HEK293 (cell line): ENCODE measurements at regions not wholly inside any gene's neighbourhood (a gene's known extent, or its start where the extent isn't known, plus 50 kb on each side); places are given as distances from the start of the nearest gene placed in this dataset.
A peak's percentile ranks its signal among the peaks of the same experiment; 100 is the strongest.

Experiments
- CTCF ChIA-PET: fragments of 350-600 bp; formaldehyde crosslinking; extraction: SDS; loops from one replicate; lab custom pipeline; 2021; ENCODE audit warnings: antibody characterized with exemption; lab: Yijun Ruan, JAX
- POLR2A ChIA-PET: fragments of 300-600 bp; formaldehyde crosslinking; extraction: SDS; loops from one replicate; lab custom pipeline; 2020; ENCODE audit warnings: antibody characterized with exemption, inconsistent platforms; lab: Yijun Ruan, JAX
- H3K27ac ChIP-seq: fragments of 200-500 bp; sonication (Bioruptor generic); 2 replicates; pipeline ENCODE4 v1.5.1; 2014; ENCODE audit warnings: low read depth, low read length, control low read depth, inconsistent platforms; ENCODE audit errors: extremely low read depth
- H3K36me3 ChIP-seq, 2 experiments: fragments of 200-500 bp in 1 of 2; sonication (Bioruptor generic) in 1 of 2; 1 replicate in 1 of 2; 2 replicates in 1 of 2; pipeline ENCODE4 v1.5.1; 2014 to 2017; ENCODE audit warnings: inconsistent platforms in 2 of 2, low read length in 2 of 2; ENCODE audit not compliant: control insufficient read depth in 2 of 2, insufficient read depth in 1 of 2
- H3K4me1 ChIP-seq: fragments of 200-500 bp; sonication (Bioruptor generic); 2 replicates; pipeline ENCODE4 v1.5.1; 2014; ENCODE audit warnings: mild to moderate bottlenecking, low read length, inconsistent platforms; ENCODE audit not compliant: control insufficient read depth, insufficient read depth
- H3K4me3 ChIP-seq: 2 replicates; pipeline ENCODE4 v1.5.1; 2011; ENCODE audit warnings: low read depth, mild to moderate bottlenecking, control low read depth, low read length, moderate library complexity
- H3K9me3 ChIP-seq: fragments of 200-500 bp; sonication (Bioruptor generic); 2 replicates; pipeline ENCODE4 v1.5.1; 2014; ENCODE audit warnings: low read depth, low read length, inconsistent platforms; ENCODE audit not compliant: control insufficient read depth, insufficient read depth
- MZF1 ChIP-seq: fragments of 450-650 bp; formaldehyde crosslinking; IDR thresholded peaks from 2 replicates; pipeline ENCODE4 v1.5.1; 2017; ENCODE audit warnings: missing biosample characterization, missing genetic modification characterization, borderline replicate concordance
- SCRT2 ChIP-seq: fragments of 450-650 bp; formaldehyde crosslinking; IDR thresholded peaks from 2 replicates; pipeline ENCODE4 v1.5.1; 2016; ENCODE audit warnings: missing biosample characterization, missing genetic modification characterization
- ZNF19 ChIP-seq: fragments of 450-650 bp; formaldehyde crosslinking; IDR thresholded peaks from 2 replicates; pipeline ENCODE4; 2016; ENCODE audit warnings: missing biosample characterization, missing genetic modification characterization, low read depth
- ZNF311 ChIP-seq: fragments of 450-650 bp; formaldehyde crosslinking; IDR thresholded peaks from 2 replicates; pipeline ENCODE4 v1.5.1; 2017; ENCODE audit warnings: missing biosample characterization, missing genetic modification characterization, borderline replicate concordance
- ZNF324 ChIP-seq: fragments of 450-650 bp; formaldehyde crosslinking; IDR thresholded peaks from 2 replicates; pipeline ENCODE4 v1.5.1; 2016; ENCODE audit warnings: missing biosample characterization, missing genetic modification characterization
- ZNF335 ChIP-seq: fragments of 450-650 bp; formaldehyde crosslinking; conservative IDR thresholded peaks from 2 replicates; pipeline ENCODE4 v1.5.1; 2016; ENCODE audit warnings: missing biosample characterization, missing genetic modification characterization
- ZNF48 ChIP-seq: fragments of 450-650 bp; formaldehyde crosslinking; IDR thresholded peaks from 2 replicates; pipeline ENCODE4 v1.5.1; 2016; ENCODE audit warnings: missing biosample characterization, missing genetic modification characterization
- ZNF530 ChIP-seq: fragments of 450-650 bp; formaldehyde crosslinking; IDR thresholded peaks from 2 replicates; pipeline ENCODE4 v1.5.1; 2016; ENCODE audit warnings: low read depth, missing biosample characterization, missing genetic modification characterization
- ZNF571 ChIP-seq: fragments of 450-650 bp; formaldehyde crosslinking; IDR thresholded peaks from 2 replicates; pipeline ENCODE4 v1.5.0; 2017; ENCODE audit warnings: missing biosample characterization, missing genetic modification characterization
- ZNF623 ChIP-seq: fragments of 450-650 bp; formaldehyde crosslinking; IDR thresholded peaks from 2 replicates; pipeline ENCODE4 v1.5.1; 2016; ENCODE audit warnings: missing biosample characterization, missing genetic modification characterization
- ZNF791 ChIP-seq: fragments of 450-650 bp; formaldehyde crosslinking; IDR thresholded peaks from 2 replicates; pipeline ENCODE4 v1.5.1; 2016; ENCODE audit warnings: missing biosample characterization, missing genetic modification characterization
- ZNF843 ChIP-seq: fragments of 450-650 bp; formaldehyde crosslinking; IDR thresholded peaks from 2 replicates; pipeline ENCODE4 v1.5.1; 2016; ENCODE audit warnings: missing biosample characterization, missing genetic modification characterization
- TF ChIP-seq, protein P1 (sequence below): fragments of 450-650 bp; formaldehyde crosslinking; IDR thresholded peaks from 2 replicates; pipeline ENCODE4 v1.5.0; 2017; ENCODE audit warnings: missing biosample characterization, missing genetic modification characterization, borderline replicate concordance
- TF ChIP-seq, protein P2 (sequence below): fragments of 450-650 bp; formaldehyde crosslinking; IDR thresholded peaks from 2 replicates; pipeline ENCODE4 v1.5.1; 2016; ENCODE audit warnings: missing biosample characterization, missing genetic modification characterization
- TF ChIP-seq, protein P3 (sequence below): fragments of 450-650 bp; formaldehyde crosslinking; IDR thresholded peaks from 2 replicates; pipeline ENCODE4 v1.5.1; 2016; ENCODE audit warnings: missing biosample characterization, missing genetic modification characterization, low read depth
- TF ChIP-seq, protein P4 (sequence below): fragments of 450-650 bp; formaldehyde crosslinking; IDR thresholded peaks from 2 replicates; pipeline ENCODE4 v1.5.1; 2016; ENCODE audit warnings: missing biosample characterization, missing genetic modification characterization
- TF ChIP-seq, protein P5 (sequence below): fragments of 450-650 bp; IDR thresholded peaks from 2 replicates; pipeline ENCODE4 v1.5.1; 2018; ENCODE audit warnings: missing biosample characterization, mild to moderate bottlenecking, missing genetic modification characterization
- TF ChIP-seq, protein P6 (sequence below): fragments of 450-650 bp; formaldehyde crosslinking; IDR thresholded peaks from 2 replicates; pipeline ENCODE4 v1.5.1; 2016; ENCODE audit warnings: missing biosample characterization, missing genetic modification characterization

DNA sequence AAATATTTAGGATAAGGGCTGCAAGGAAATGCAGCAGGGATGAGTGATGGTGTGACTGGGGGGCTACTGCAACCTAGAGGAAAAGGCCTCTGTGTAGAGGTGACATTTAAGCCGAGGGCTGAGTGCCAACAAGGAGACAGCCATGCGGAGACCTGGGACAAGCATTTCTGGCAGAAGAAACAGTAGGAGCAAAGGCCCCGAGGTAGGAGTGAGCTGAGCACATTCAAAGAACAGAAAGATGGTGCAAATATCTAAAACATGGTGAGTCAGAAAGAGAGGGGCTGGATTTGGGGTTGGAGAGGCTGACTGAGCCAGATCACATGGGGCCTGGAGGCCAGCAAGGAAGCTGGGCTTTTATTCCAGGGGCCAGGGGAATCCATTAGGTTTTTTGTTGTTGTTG lies 55.1 kb upstream of the INCENP start:
- H3K4me1 ChIP-seq, result no peaks in the 10 kb centered on the region
- no peak overlapping the region for H3K27ac ChIP-seq
- no peak for TF ChIP-seq ZNF571 (tag by site-specific recombination)
- peak; percentile 69 for TF ChIP-seq ZNF623 (tag by site-specific recombination)
- TF ChIP-seq, all 188 proteins: peak for 1
- CTCF ChIA-PET, result interaction anchor here (0.7 to 2.6 kb wide), 2 partner anchors 13 to 121 kb away, joined by 3 to 13 read pairs; no protein-coding TSS in a partner anchor
- no peaks in the 10 kb centered on the region for H3K36me3 ChIP-seq
- no peak overlapping the region for H3K4me3 ChIP-seq
- POLR2A ChIA-PET, result no interaction called here
- no peaks in the 10 kb centered on the region for H3K9me3 ChIP-seq

DNA sequence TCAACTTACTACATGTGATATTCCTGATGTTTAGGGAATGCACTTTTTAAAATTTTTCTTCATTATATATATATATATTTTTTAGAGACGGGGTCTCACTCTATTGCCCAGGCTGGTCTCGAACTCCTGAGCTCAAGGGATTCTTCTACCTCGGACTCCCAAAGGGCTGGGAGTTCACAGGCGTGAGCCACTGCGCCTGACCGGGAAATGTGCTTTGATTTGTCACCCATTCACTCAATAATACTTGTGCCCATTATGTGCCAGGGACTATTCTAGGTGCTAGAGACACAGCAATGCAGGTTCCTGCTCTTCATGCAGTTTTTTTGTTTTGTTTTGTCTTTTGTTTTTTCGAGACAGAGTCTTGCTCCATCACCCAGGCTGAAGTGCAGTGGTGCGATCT lies 56.1 kb upstream of the INCENP start:
- no peak for TF ChIP-seq ZNF335 (tag by site-specific recombination)
- H3K27ac ChIP-seq, result no peak overlapping the region
- H3K4me3 ChIP-seq, result no peak overlapping the region
- H3K36me3 ChIP-seq, result no peaks in the 10 kb centered on the region
- no peaks in the 10 kb centered on the region for H3K4me1 ChIP-seq
- ChIA-PET CTCF (interaction anchor here (0.6 to 1.0 kb wide), 3 partner anchors 23 to 168 kb away, joined by 3 to 6 read pairs (median 5); no protein-coding TSS in a partner anchor), POLR2A (no interaction called here)
- no peaks in the 10 kb centered on the region for H3K9me3 ChIP-seq

DNA sequence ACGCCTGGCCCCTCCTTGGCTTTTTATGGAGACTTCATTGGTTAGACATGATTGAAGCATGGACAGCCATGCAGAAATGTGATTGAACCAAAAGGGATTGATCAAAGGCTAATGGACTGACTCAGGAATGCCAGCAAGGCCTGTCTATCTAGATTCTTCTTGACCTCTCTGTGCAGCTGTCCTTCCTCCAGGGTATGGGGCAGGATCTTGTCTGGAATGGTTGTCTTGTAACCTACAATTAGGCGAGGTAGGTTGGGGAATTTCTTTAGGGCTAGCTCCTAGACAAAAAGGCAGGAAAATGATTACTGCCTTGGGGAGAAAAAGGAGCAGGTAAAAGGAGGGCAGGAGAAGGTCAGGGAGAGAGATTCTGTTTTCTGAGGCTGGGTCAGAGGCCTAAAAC lies 59.6 kb upstream of the INCENP start:
- POLR2A ChIA-PET, result no interaction called here
- Histone ChIP-seq H3K36me3 (no peaks in the 10 kb centered on the region), H3K9me3 (no peaks in the 10 kb centered on the region), H3K4me1 (no peaks in the 10 kb centered on the region), H3K27ac (no peak overlapping the region), H3K4me3 (no peak overlapping the region)
- no peak for TF ChIP-seq MZF1 (tag by site-specific recombination)
- TF ChIP-seq ZNF48 (tag by site-specific recombination), result no peak
- TF ChIP-seq, protein P1, sequence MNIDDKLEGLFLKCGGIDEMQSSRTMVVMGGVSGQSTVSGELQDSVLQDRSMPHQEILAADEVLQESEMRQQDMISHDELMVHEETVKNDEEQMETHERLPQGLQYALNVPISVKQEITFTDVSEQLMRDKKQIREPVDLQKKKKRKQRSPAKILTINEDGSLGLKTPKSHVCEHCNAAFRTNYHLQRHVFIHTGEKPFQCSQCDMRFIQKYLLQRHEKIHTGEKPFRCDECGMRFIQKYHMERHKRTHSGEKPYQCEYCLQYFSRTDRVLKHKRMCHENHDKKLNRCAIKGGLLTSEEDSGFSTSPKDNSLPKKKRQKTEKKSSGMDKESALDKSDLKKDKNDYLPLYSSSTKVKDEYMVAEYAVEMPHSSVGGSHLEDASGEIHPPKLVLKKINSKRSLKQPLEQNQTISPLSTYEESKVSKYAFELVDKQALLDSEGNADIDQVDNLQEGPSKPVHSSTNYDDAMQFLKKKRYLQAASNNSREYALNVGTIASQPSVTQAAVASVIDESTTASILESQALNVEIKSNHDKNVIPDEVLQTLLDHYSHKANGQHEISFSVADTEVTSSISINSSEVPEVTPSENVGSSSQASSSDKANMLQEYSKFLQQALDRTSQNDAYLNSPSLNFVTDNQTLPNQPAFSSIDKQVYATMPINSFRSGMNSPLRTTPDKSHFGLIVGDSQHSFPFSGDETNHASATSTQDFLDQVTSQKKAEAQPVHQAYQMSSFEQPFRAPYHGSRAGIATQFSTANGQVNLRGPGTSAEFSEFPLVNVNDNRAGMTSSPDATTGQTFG (tag by site-specific recombination), result no peak
- no peak for TF ChIP-seq SCRT2
- TF ChIP-seq, protein P2, sequence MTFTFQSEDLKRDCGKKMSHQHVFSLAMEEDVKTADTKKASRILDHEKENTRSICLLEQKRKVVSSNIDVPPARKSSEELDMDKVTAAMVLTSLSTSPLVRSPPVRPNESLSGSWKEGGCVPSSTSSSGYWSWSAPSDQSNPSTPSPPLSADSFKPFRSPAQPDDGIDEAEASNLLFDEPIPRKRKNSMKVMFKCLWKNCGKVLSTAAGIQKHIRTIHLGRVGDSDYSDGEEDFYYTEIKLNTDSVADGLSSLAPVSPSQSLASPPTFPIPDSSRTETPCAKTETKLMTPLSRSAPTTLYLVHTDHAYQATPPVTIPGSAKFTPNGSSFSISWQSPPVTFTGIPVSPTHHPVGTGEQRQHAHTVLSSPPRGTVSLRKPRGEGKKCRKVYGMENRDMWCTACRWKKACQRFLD, result no peak
- TF ChIP-seq, protein P3, sequence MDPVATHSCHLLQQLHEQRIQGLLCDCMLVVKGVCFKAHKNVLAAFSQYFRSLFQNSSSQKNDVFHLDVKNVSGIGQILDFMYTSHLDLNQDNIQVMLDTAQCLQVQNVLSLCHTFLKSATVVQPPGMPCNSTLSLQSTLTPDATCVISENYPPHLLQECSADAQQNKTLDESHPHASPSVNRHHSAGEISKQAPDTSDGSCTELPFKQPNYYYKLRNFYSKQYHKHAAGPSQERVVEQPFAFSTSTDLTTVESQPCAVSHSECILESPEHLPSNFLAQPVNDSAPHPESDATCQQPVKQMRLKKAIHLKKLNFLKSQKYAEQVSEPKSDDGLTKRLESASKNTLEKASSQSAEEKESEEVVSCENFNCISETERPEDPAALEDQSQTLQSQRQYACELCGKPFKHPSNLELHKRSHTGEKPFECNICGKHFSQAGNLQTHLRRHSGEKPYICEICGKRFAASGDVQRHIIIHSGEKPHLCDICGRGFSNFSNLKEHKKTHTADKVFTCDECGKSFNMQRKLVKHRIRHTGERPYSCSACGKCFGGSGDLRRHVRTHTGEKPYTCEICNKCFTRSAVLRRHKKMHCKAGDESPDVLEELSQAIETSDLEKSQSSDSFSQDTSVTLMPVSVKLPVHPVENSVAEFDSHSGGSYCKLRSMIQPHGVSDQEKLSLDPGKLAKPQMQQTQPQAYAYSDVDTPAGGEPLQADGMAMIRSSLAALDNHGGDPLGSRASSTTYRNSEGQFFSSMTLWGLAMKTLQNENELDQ, result no peak
- no peak for TF ChIP-seq ZNF791
- TF ChIP-seq, protein P4, sequence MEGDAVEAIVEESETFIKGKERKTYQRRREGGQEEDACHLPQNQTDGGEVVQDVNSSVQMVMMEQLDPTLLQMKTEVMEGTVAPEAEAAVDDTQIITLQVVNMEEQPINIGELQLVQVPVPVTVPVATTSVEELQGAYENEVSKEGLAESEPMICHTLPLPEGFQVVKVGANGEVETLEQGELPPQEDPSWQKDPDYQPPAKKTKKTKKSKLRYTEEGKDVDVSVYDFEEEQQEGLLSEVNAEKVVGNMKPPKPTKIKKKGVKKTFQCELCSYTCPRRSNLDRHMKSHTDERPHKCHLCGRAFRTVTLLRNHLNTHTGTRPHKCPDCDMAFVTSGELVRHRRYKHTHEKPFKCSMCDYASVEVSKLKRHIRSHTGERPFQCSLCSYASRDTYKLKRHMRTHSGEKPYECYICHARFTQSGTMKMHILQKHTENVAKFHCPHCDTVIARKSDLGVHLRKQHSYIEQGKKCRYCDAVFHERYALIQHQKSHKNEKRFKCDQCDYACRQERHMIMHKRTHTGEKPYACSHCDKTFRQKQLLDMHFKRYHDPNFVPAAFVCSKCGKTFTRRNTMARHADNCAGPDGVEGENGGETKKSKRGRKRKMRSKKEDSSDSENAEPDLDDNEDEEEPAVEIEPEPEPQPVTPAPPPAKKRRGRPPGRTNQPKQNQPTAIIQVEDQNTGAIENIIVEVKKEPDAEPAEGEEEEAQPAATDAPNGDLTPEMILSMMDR (tag by site-specific recombination), result no peak
- TF ChIP-seq, protein P5, sequence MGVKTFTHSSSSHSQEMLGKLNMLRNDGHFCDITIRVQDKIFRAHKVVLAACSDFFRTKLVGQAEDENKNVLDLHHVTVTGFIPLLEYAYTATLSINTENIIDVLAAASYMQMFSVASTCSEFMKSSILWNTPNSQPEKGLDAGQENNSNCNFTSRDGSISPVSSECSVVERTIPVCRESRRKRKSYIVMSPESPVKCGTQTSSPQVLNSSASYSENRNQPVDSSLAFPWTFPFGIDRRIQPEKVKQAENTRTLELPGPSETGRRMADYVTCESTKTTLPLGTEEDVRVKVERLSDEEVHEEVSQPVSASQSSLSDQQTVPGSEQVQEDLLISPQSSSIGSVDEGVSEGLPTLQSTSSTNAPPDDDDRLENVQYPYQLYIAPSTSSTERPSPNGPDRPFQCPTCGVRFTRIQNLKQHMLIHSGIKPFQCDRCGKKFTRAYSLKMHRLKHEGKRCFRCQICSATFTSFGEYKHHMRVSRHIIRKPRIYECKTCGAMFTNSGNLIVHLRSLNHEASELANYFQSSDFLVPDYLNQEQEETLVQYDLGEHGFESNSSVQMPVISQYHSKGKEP (tag by site-specific recombination), result no peak
- no peak for TF ChIP-seq ZNF530 (tag by site-specific recombination)
- TF ChIP-seq, protein P6, sequence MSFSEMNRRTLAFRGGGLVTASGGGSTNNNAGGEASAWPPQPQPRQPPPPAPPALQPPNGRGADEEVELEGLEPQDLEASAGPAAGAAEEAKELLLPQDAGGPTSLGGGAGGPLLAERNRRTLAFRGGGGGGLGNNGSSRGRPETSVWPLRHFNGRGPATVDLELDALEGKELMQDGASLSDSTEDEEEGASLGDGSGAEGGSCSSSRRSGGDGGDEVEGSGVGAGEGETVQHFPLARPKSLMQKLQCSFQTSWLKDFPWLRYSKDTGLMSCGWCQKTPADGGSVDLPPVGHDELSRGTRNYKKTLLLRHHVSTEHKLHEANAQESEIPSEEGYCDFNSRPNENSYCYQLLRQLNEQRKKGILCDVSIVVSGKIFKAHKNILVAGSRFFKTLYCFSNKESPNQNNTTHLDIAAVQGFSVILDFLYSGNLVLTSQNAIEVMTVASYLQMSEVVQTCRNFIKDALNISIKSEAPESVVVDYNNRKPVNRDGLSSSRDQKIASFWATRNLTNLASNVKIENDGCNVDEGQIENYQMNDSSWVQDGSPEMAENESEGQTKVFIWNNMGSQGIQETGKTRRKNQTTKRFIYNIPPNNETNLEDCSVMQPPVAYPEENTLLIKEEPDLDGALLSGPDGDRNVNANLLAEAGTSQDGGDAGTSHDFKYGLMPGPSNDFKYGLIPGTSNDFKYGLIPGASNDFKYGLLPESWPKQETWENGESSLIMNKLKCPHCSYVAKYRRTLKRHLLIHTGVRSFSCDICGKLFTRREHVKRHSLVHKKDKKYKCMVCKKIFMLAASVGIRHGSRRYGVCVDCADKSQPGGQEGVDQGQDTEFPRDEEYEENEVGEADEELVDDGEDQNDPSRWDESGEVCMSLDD (tag by site-specific recombination), result no peak
- no peak for TF ChIP-seq ZNF311 (tag by site-specific recombination)
- no peak for TF ChIP-seq ZNF19
- TF ChIP-seq ZNF324 (tag by site-specific recombination), result no peak
- TF ChIP-seq ZNF843 (tag by site-specific recombination), result no peak
- CTCF ChIA-PET, result interaction anchor here (1.2 to 7.0 kb wide), 5 partner anchors 9 to 165 kb away, joined by 3 to 39 read pairs (median 6); no protein-coding TSS in a partner anchor
